Loucy (cell line): ENCODE measurements at regions not wholly inside any gene's neighbourhood (a gene's known extent, or its start where the extent isn't known, plus 50 kb on each side); places are given as distances from the start of the nearest gene placed in this dataset.

Source experiments
- CTCF ChIP-seq: fragments of 200-600 bp; sonication (generic); conservative IDR thresholded peaks from 2 replicates; pipeline ENCODE4 v1.5.1; 2014; ENCODE audit warnings: mild to moderate bottlenecking, antibody characterized with exemption, low read length
- EZH2phosphoT487 ChIP-seq: fragments of 200-600 bp; IDR thresholded peaks from 2 replicates; pipeline ENCODE4 v1.6.1; 2018; ENCODE audit warnings: antibody characterized with exemption, mild to moderate bottlenecking, moderate library complexity, borderline replicate concordance

- no peak for TF ChIP-seq CTCF
- no peak for TF ChIP-seq EZH2phosphoT487
Measured at GRCh38 chr11:42337786-42338455, 878.5 kb upstream of the LRRC4C start.
